ENCODE measurements at regions not wholly inside any gene's neighbourhood (a gene's known extent, or its start where the extent isn't known, plus 50 kb on each side); places are given as distances from the start of the nearest gene placed in this dataset.

GRCh38 chr6:80531681-80532619 is 425.5 kb downstream of the BCKDHB start:
- TF ChIP-seq POLR2A (IDR thresholded peaks at IDR 0.05; ENCODE audit: low read length) (no peak), GATA1 (IDR thresholded peaks at IDR 0.05; ENCODE audit: low read depth, low read length) (no peak)

Measured in erythroblast (primary cell).